Colonic mucosa (tissue), 4 donors: ENCODE measurements at regions not wholly inside any gene's neighbourhood (a gene's known extent, or its start where the extent isn't known, plus 50 kb on each side); places are given as distances from the start of the nearest gene placed in this dataset.
"Not testable (repeated sequence)": the region's sequence is repeated elsewhere in the genome, so short reads cannot be mapped to it uniquely, and the experiment has no call there.

ENCODE experiments used
- DNase-seq: peaks from one replicate; pipeline ENCODE4 v3.0.0-alpha.2; 2020
- H3K27ac ChIP-seq: fragments of 200-600 bp; one replicate; pipeline ENCODE4 v1.8.0; 2021
- H3K27me3 ChIP-seq: fragments of 200-600 bp; one replicate; pipeline ENCODE4 v1.8.0; 2021
- H3K36me3 ChIP-seq: fragments of 200-600 bp; one replicate; pipeline ENCODE4 v1.8.0; 2021
- H3K4me1 ChIP-seq: fragments of 200-600 bp; one replicate; pipeline ENCODE4 v1.8.0; 2021; ENCODE audit warnings: mild to moderate bottlenecking
- H3K4me3 ChIP-seq: fragments of 200-600 bp; one replicate; pipeline ENCODE4 v1.8.0; 2021
- H3K9ac ChIP-seq, 2 donors: one replicate each; pipeline ENCODE4 v1.7.0; 2013; ENCODE audit warnings: control low read depth in 2 of 2, low read depth in 2 of 2, low read length in 2 of 2
- H3K9me3 ChIP-seq: fragments of 200-600 bp; one replicate; pipeline ENCODE4 v1.8.0; 2021
- CTCF ChIP-seq: fragments of 200-600 bp; IDR thresholded peaks from one replicate; pipeline ENCODE4 v1.8.0; 2022; ENCODE audit warnings: antibody characterized with exemption, mild to moderate bottlenecking
- intact Hi-C: fragments of 100-400 bp; cut with DNase I; formaldehyde crosslinking; loops from one replicate; pipeline ENCODE4 v1.14.1; 2022
- donor health status: healthy.
- donor health status: DM: no; HTN: no; CAD: no.
- donor health status: DM: no; HTN: no; CAD: no.

GRCh38 chr22:26970809-26971394, 313.5 kb downstream of the MIAT start:
- Histone ChIP-seq H3K27me3 (no peaks in the 10 kb centered on the region), H3K36me3 (no peaks in the 10 kb centered on the region), H3K4me1 (no peaks in the 10 kb centered on the region), H3K9ac (no peak overlapping the region), H3K4me3 (no peak overlapping the region), H3K9me3 (no peaks in the 10 kb centered on the region), H3K27ac (no peak overlapping the region)
- intact Hi-C loops = no loop called here
- no peak for TF ChIP-seq CTCF
- DNase-seq = no peak

GRCh38 chr22:26972286-26972685, 314.9 kb downstream of the MIAT start:
- Histone ChIP-seq H3K9me3 (no peaks in the 10 kb centered on the region), H3K36me3 (no peaks in the 10 kb centered on the region), H3K27ac (no peak overlapping the region), H3K4me3 (no peak overlapping the region), H3K9ac (no peak overlapping the region), H3K27me3 (no peaks in the 10 kb centered on the region), H3K4me1 (no peaks in the 10 kb centered on the region)
- intact Hi-C loops = no loop called here
- no peak for DNase-seq
- no peak for TF ChIP-seq CTCF

GRCh38 chr22:26972915-26973314, 315.5 kb downstream of the MIAT start:
- H3K4me1 ChIP-seq, H3K9ac ChIP-seq, H3K27ac ChIP-seq, H3K9me3 ChIP-seq, H3K27me3 ChIP-seq, H3K36me3 ChIP-seq, intact Hi-C loops, DNase-seq, H3K4me3 ChIP-seq: not testable (repeated sequence)

GRCh38 chr22:26974034-26974433, 316.6 kb downstream of the MIAT start:
- H3K9ac ChIP-seq = no peak overlapping the region
- H3K4me1 ChIP-seq = no peaks in the 10 kb centered on the region
- TF ChIP-seq CTCF = no peak
- no peak overlapping the region for H3K4me3 ChIP-seq
- no peak overlapping the region for H3K27ac ChIP-seq
- H3K9me3 ChIP-seq = no peaks in the 10 kb centered on the region
- intact Hi-C loops = no loop called here
- H3K27me3 ChIP-seq = no peaks in the 10 kb centered on the region
- DNase-seq = no peak
- no peaks in the 10 kb centered on the region for H3K36me3 ChIP-seq

GRCh38 chr22:26974914-26975803, 317.8 kb downstream of the MIAT start:
- TF ChIP-seq CTCF = no peak
- no peak overlapping the region for H3K4me3 ChIP-seq
- DNase-seq = no peak
- H3K9ac ChIP-seq = no peak overlapping the region
- H3K27ac ChIP-seq = no peak overlapping the region
- H3K27me3 ChIP-seq = no peaks in the 10 kb centered on the region
- no peaks in the 10 kb centered on the region for H3K9me3 ChIP-seq
- intact Hi-C loops = no loop called here
- H3K36me3 ChIP-seq = no peaks in the 10 kb centered on the region
- no peaks in the 10 kb centered on the region for H3K4me1 ChIP-seq

GRCh38 chr22:26975865-26976264, 318.5 kb downstream of the MIAT start:
- Histone ChIP-seq H3K27ac (no peak overlapping the region), H3K27me3 (no peaks in the 10 kb centered on the region), H3K9me3 (no peaks in the 10 kb centered on the region), H3K36me3 (no peaks in the 10 kb centered on the region), H3K4me3 (no peak overlapping the region), H3K4me1 (no peaks in the 10 kb centered on the region), H3K9ac (no peak overlapping the region)
- no peak for TF ChIP-seq CTCF
- intact Hi-C loops = no loop called here
- no peak for DNase-seq
